ENCODE measurements at regions not wholly inside any gene's neighbourhood (a gene's known extent, or its start where the extent isn't known, plus 50 kb on each side); places are given as distances from the start of the nearest gene placed in this dataset.

GRCh38 chr6:150806790-150807189 is 58.7 kb upstream of the MTHFD1L start:
- no peak for TF ChIP-seq REST (IDR thresholded peaks at IDR 0.05; ENCODE audit: unreplicated experiment)
- no peak for TF ChIP-seq EZH2 (IDR thresholded peaks at IDR 0.05; ENCODE audit: low read depth, unreplicated experiment)
- TF ChIP-seq CTCF (conservative IDR thresholded peaks at IDR 0.05; ENCODE audit: low read depth in 2 of 2): no peak
- no peak for TF ChIP-seq ZNF331 (CRISPR knock-in tag; IDR thresholded peaks at IDR 0.05; ENCODE audit: low read depth)
- no peak for TF ChIP-seq CREB1 (CRISPR knock-in tag; IDR thresholded peaks at IDR 0.05; ENCODE audit: low read depth)
- TF ChIP-seq EZH2phosphoT487 (IDR thresholded peaks at IDR 0.05; ENCODE audit: unreplicated experiment): no peak
- no peak for TF ChIP-seq POLR2AphosphoS5 (IDR thresholded peaks at IDR 0.05; ENCODE audit: low read depth)
- no peak for TF ChIP-seq ZNF114 (CRISPR knock-in tag; IDR thresholded peaks at IDR 0.05)
- TF ChIP-seq JUNB (IDR thresholded peaks at IDR 0.05; ENCODE audit: unreplicated experiment): no peak
- no peak for TF ChIP-seq NANOG (IDR thresholded peaks at IDR 0.05; ENCODE audit: borderline replicate concordance)
